Gastroesophageal sphincter (tissue), 4 donors: ENCODE measurements at regions not wholly inside any gene's neighbourhood (a gene's known extent, or its start where the extent isn't known, plus 50 kb on each side); places are given as distances from the start of the nearest gene placed in this dataset.

ENCODE experiments used
- ATAC-seq: fragments of 150-250 bp; one replicate; pipeline ENCODE4 v1.9.1; 2016; ENCODE audit warnings: mild to moderate bottlenecking, moderate library complexity
- H3K27ac ChIP-seq, 4 donors: fragments of 200-600 bp; sonication (generic) in 3 of 4; 1 replicate in 3 of 4; 2 replicates in 1 of 4; pipeline ENCODE4 v1.5.1; 2016 to 2019
- H3K27me3 ChIP-seq: fragments of 200-600 bp; sonication (generic); one replicate; pipeline ENCODE4 v1.5.1; 2019
- H3K36me3 ChIP-seq, 2 donors: fragments of 200-600 bp; sonication (generic); one replicate each; pipeline ENCODE4 v1.5.1; 2019; ENCODE audit warnings: control low read depth in 1 of 2
- H3K4me1 ChIP-seq, 3 donors: fragments of 200-600 bp; sonication (generic); 1 replicate in 2 of 3; 2 replicates in 1 of 3; pipeline ENCODE4 v1.5.1; 2016 to 2019; ENCODE audit warnings: control low read depth in 2 of 3
- H3K4me3 ChIP-seq, 2 donors: fragments of 200-600 bp; sonication (generic); one replicate each; pipeline ENCODE4 v1.5.1; 2019; ENCODE audit warnings: mild to moderate bottlenecking in 1 of 2, moderate library complexity in 1 of 2
- H3K9me3 ChIP-seq, 3 donors: fragments of 200-600 bp; sonication (generic); one replicate each; pipeline ENCODE4 v1.5.1; 2017 to 2019; ENCODE audit warnings: control low read depth in 2 of 3
- EP300 ChIP-seq: sonication (generic); formaldehyde crosslinking; IDR thresholded peaks from one replicate; pipeline ENCODE4 v1.6.1; 2017; ENCODE audit warnings: antibody characterized with exemption, mild to moderate bottlenecking
- POLR2A ChIP-seq, 2 donors: fragments of 450-650 bp; IDR thresholded peaks; one replicate each; pipeline ENCODE4 v1.6.1; 2017; ENCODE audit warnings: antibody characterized with exemption in 2 of 2, mild to moderate bottlenecking in 2 of 2, moderate library complexity in 1 of 2
- POLR2AphosphoS5 ChIP-seq: sonication (generic); formaldehyde crosslinking; IDR thresholded peaks from one replicate; pipeline ENCODE4 v1.6.1; 2017; ENCODE audit warnings: antibody characterized with exemption
- WGBS, 2 donors: methylation state at CpG; one replicate each; pipeline ENCODE4 v1.1.5; 2018; ENCODE audit warnings: low coverage in 1 of 2; 5-methylcytosine and 5-hydroxymethylcytosine counted together
- TF ChIP-seq, protein P1 (sequence below), 4 experiments: fragments of 200-600 bp in 2 of 4; fragments of 450-650 bp in 2 of 4; sonication (generic) in 1 of 4; IDR thresholded peaks; one replicate each; pipeline ENCODE4 v1.5.1; 2017 to 2019; ENCODE audit warnings: antibody characterized with exemption in 4 of 4, mild to moderate bottlenecking in 2 of 4, moderate library complexity in 2 of 4

DNA sequence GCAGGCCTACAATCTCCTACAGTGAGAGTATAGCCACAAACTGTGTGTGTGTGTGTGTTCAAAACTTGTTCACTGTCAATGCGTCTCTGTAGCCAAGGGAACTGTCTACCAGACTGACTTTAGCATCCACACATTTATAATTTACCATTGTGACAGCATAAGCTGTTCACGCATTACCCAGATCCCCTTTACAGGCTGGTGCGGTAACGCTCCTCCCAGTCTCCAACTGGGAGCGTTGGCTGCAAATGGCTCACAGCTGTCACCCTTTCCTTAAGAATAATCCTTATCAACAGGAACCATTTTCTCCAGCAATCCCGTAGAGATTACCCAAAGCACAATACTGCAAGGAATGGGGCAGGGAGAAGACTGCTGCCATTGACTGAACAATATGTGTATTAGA, 199.5 kb downstream of the GPAM start:
- Histone ChIP-seq H3K36me3 (no peaks in the 10 kb centered on the region), H3K9me3 (no peaks in the 10 kb centered on the region), H3K4me1 (no peaks in the 10 kb centered on the region), H3K27me3 (peaks cover 6% of the 10 kb centered on the region), H3K4me3 (no peak overlapping the region), H3K27ac (no peak overlapping the region)
- ATAC-seq: no peak
- WGBS, 2 donors: 74% methylated on average over 6 of the region's 6 CpGs; no CpG with 5 or more reads in 1 of the 2 donors
- TF ChIP-seq POLR2A (IDR thresholded peaks at IDR 0.05) (no peak), POLR2AphosphoS5 (no peak), EP300 (no peak)
- TF ChIP-seq, protein P1, sequence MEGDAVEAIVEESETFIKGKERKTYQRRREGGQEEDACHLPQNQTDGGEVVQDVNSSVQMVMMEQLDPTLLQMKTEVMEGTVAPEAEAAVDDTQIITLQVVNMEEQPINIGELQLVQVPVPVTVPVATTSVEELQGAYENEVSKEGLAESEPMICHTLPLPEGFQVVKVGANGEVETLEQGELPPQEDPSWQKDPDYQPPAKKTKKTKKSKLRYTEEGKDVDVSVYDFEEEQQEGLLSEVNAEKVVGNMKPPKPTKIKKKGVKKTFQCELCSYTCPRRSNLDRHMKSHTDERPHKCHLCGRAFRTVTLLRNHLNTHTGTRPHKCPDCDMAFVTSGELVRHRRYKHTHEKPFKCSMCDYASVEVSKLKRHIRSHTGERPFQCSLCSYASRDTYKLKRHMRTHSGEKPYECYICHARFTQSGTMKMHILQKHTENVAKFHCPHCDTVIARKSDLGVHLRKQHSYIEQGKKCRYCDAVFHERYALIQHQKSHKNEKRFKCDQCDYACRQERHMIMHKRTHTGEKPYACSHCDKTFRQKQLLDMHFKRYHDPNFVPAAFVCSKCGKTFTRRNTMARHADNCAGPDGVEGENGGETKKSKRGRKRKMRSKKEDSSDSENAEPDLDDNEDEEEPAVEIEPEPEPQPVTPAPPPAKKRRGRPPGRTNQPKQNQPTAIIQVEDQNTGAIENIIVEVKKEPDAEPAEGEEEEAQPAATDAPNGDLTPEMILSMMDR (IDR thresholded peaks at IDR 0.05): no peak

DNA sequence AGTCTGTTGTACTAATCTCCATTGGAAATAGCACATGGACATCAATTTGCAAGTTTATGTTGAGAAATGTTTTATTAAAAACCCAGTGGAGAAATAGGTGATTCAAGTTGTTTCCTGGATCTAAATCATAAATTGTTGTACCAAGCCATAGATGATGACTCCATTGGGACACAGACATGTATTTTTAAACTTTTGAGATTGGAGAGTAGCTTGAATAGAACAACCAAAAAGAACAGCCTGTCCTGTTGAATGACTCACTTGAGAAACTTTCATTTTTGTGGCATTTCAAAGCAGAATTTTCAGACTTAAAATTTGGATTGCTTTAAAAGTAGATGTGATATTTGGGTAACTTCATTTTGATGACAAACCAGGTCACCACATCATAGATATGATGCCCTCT, 197.5 kb downstream of the GPAM start:
- H3K27ac ChIP-seq: peak overlapping the region in 3 of 4 donors; percentile 16 to 67 (median 36)
- peaks cover 6% of the 10 kb centered on the region for H3K27me3 ChIP-seq
- TF ChIP-seq EP300 (no peak), POLR2AphosphoS5 (peak; percentile 54)
- no peaks in the 10 kb centered on the region for H3K36me3 ChIP-seq
- no peaks in the 10 kb centered on the region for H3K9me3 ChIP-seq
- H3K4me3 ChIP-seq: no peak overlapping the region
- ATAC-seq: peak; percentile 88
- no peaks in the 10 kb centered on the region for H3K4me1 ChIP-seq

DNA sequence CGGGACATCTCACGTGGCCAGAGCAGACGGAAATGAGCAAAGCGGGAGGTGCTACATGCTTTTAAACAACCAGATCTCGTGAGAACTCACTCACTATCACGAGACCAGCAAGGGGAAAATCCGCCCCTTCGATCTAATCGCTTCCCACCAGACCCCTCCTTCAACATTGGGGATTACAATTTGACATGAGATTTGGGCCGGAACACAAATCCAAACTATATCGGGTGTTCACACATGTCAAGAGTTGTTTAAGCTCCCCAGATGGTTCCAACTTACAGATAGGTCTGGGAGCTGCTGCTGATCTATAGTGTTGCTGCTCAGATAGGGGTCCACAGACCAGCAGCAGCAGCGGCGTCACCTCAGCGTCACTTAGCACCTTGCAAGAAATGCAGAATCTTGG, 194.9 kb downstream of the GPAM start:
- no peaks in the 10 kb centered on the region for H3K36me3 ChIP-seq
- TF ChIP-seq POLR2A (IDR thresholded peaks at IDR 0.05): no peak
- no peak for TF ChIP-seq POLR2AphosphoS5
- TF ChIP-seq, protein P1 (IDR thresholded peaks at IDR 0.05): no peak
- no peak for TF ChIP-seq EP300
- 67 to 69% methylated on average over 6 to 13 of the region's 14 CpGs for WGBS, 2 donors

DNA sequence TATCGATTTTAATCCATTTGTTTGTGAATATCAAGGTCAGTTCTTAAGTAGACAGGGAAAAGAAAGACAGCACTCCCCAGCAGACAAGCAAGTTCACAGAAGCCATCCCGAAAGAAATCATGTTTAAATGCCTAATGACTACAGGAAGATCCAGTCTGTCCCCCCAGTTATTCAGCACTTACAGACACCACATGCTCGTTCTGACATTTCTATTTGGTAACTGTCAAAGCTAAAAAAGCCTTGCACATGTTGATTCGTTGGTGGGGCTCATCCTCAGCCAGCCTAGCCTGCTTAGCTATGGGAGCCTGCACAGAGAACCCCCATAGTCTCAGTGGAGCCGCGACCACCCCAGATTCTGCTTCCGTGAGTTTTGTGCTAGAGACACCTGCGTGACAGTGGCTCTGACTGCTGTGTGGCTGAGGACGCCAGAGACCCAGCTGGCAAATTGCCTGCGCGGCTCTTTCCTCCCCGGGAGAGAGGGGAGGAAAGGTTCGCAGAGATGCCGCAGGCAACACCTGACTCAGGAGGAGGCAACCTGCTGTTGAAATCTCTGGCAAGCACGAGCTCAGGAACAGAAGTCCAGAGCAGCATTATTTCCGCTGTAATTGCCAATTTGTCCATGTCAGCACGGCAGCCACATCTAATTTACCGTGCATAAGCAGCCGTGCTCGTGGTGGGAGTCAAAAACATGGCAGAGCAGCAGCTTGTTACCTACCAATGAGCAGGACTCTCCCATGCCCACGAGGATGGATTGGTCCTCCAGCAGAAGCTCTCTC, 194.2 kb downstream of the GPAM start:
- WGBS, 2 donors: 64 to 71% methylated on average over 7 to 17 of the region's 21 CpGs
- H3K9me3 ChIP-seq: no peaks in the 10 kb centered on the region
- no peak overlapping the region for H3K27ac ChIP-seq
- ATAC-seq: no peak
- H3K4me3 ChIP-seq: no peak overlapping the region
- H3K4me1 ChIP-seq: no peaks in the 10 kb centered on the region
- TF ChIP-seq EP300 (no peak), POLR2A (IDR thresholded peaks at IDR 0.05) (no peak), POLR2AphosphoS5 (no peak)
- TF ChIP-seq, protein P1 (IDR thresholded peaks at IDR 0.05): no peak
- peaks cover 6% of the 10 kb centered on the region for H3K27me3 ChIP-seq
- no peaks in the 10 kb centered on the region for H3K36me3 ChIP-seq

More for the DNA sequence above, 194.9 kb downstream of the GPAM start:
- Histone ChIP-seq H3K4me3 (no peak overlapping the region), H3K27ac (no peak overlapping the region), H3K4me1 (no peaks in the 10 kb centered on the region), H3K27me3 (peaks cover 6% of the 10 kb centered on the region), H3K9me3 (no peaks in the 10 kb centered on the region)
- ATAC-seq: no peak

DNA sequence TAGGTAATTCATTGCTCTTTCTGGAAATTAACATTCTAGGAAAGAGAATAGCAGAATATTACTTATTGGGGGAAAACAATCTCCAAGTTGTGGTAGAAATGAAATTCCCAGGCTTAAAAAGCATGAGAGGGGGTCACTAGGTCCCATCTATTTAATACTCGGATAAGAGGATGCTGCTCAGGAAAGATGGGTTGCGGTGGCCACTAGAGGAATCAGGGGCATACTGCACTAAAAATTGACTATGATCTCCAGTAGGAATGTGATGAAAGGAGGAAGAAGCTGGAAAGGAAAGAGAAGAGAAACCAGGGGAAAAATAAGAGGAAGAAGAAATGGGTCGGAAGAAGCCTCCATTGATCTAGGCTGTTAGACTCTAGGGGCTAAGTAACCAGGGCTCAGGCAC, 192.8 kb downstream of the GPAM start:
- no peaks in the 10 kb centered on the region for H3K4me1 ChIP-seq
- ATAC-seq: no peak
- WGBS, 2 donors: 63 to 72% methylated on average over 3 of the region's 3 CpGs
- no peak overlapping the region for H3K27ac ChIP-seq
- no peak overlapping the region for H3K4me3 ChIP-seq
- TF ChIP-seq POLR2AphosphoS5 (no peak), EP300 (no peak), POLR2A (IDR thresholded peaks at IDR 0.05) (no peak)
- TF ChIP-seq, protein P1 (IDR thresholded peaks at IDR 0.05): no peak
- peaks cover 6% of the 10 kb centered on the region for H3K27me3 ChIP-seq
- H3K9me3 ChIP-seq: peaks cover 0 to 8% (median 0%) of the 10 kb centered on the region in 3 donors
- no peaks in the 10 kb centered on the region for H3K36me3 ChIP-seq
